A172 (cell line): ENCODE measurements at regions not wholly inside any gene's neighbourhood (a gene's known extent, or its start where the extent isn't known, plus 50 kb on each side); places are given as distances from the start of the nearest gene placed in this dataset.

Experiments
- DNase-seq: peaks from one replicate; pipeline ENCODE4 v3.0.0-alpha.2; 2015; ENCODE audit warnings: low spot score

DNA sequence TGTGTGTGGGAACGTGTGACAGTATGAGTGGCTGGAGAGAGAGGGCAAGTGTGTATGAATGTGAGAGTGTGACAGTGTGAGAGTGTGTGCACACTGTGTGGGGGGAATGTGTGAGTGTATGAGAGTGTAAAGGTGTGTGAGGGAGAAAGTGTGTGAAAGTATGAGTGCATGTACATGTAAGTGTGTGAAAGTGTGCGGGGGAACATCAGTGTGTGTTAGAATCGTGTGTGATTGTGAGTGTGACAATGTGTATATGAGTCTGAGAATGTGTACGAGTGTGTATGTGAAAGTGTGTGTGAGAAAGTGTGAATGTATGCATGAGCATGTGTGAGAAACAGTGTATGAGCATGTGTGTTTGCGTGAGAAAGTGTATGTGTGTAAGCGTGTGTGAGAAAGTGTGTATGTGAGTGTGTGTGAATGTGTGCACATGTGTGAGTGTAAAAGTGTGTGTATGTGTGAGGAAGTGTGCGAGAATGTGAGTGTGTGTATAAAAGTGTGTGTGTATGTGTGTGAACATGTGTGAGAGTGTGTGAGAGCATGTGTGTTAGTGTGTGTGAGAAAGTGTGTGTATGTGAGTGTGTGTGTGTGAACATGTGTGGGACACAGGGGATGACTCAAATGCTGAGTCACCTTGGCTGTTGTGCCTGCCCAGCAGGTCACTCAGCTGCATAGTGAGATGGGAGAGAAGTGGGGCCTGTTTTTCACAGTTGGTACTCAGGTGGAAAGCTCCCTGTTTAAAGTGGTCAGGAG, 220.5 kb upstream of the TBX3 start:
- peak; percentile 34 for DNase-seq

DNA sequence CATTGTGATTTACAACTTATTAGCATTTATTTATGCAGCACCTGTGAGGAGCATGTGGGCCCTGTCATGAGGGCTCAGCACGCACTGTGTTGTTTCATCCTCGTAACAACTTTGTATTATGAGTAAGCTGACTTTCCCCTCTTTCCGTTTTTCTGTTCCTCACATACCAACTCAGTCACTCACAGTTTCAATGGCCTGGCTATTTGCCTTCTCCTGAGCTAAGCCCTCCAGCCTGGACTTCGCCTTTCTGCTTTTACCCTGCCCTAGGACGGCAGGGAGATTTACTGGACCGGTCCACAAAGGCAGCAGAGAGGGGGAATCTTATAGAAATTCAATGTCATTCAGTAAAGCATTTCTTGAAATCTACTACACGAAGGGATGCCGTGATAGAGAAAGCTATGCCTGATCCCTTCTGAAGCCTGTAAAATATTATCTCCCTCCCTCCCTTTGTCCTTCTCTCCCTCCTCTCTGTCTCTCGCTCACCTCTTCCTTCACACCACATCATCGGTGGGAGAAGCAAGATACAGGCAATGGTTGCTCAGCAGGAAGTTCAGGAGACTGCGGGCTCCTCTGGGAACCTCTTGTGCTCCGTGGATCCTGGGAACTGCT, 219.2 kb upstream of the TBX3 start:
- DNase-seq = no peak

DNA sequence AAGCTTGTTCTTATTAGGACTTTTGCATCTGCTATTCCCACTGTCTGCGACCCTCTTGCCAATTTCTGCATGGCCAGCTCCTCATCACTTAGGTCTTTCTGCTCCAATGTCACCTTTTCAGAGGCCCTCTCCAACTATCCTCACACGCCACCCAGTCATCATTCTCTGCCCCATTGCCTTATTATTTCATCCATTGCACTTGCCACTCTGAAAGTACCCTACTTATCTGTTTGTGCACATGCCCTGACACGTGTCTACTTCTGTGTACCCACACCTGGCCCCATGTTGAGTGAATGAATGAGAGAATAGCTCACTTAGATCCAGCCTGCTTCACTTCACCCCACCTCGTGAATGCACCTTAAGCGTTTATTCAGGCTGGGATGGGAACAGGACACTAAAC, 218.7 kb upstream of the TBX3 start:
- no peak for DNase-seq

DNA sequence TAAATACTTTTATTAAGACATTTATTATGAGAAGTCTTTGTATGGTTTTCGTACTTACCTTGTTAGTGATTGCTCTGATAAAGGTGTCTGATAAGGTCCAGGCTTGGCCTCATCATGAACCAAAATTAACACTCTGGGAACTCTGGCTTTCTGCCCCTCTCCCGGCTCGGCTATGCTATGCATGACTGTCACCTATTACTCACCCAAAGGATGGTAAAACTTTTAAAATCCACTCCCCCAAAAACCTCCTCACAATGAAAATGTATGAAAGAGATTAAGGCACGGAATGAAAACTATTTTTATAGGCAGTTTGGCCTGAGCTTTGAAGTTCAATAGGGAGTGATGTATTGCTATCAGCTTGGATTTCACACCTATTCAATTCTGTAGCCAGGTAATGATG, 217.3 kb upstream of the TBX3 start:
- DNase-seq = no peak

DNA sequence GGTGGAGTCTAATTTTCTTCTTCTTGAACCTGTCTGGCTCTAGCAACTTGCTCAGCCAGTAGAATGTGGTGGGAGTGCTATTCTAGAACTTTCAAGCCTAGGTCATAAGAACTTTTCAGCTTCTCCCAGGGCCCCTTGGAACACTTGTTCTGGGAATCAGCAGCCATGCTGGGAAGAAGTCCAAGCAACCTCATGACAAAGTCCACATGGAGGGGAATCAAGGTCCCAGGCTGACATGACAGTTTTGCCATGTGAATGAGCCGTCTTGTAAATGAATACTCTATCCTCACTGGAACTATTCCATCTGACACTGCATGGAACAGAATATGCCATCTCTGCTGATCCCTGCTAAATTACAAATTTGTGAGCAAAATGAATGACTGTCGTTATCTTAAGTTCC, 214.2 kb upstream of the TBX3 start:
- no peak for DNase-seq

DNA sequence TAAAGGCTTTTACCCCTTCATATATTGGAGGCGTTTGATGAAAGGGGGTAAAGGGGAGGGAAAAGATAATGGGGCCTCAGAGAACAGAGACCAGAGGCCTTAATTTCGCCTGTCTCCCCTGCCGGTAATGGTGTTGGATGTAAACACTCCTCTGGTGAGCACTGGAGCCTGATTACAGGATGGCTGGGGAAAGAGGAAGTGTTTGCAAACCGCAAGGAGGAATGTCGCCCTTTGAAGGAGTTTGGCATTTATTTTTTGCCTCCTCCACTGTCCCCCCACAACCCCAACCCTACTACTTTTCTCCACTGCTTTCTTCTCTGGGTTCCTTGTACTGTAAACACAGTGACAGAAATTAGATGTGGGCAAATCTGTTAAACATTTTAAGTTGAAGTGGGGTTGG, 211.9 kb upstream of the TBX3 start:
- no peak for DNase-seq

DNA sequence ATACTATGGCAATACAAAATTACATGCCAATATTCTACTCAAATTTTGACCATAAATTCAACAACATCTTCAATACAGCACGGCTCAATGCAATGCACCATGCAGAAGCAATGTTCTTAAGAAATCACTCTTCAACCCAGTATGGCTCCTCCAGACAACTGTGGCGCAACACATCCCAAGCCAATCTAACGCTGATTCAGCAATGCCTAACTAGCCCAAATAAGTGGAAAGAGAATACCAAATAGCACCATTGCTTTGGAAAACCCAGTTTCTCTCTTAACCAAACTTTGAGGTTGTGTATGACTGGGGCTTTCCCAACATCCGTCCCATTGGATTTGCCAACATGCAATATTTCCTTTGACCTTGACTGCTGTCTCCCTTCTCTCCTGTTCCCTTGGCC, 211.1 kb upstream of the TBX3 start:
- DNase-seq = no peak

DNA sequence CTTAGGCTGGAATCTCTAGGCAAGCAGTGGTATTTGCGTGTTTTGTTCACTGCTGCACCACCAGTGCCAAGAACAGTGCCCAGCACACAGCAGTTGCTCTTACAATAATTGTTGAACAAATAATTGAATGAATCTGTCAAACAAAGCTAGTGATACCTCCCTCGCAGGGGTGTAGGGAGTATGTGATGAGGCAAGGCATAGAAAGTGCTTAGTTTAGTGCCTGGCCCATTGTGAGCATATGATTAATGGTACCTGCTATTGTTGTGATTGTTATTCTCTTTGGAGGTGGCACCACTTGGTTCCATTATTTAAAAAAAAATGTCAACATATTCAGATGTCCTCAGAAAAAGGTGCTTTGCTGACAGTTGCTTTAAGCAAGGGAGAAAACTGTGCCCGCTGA, 210.1 kb upstream of the TBX3 start:
- DNase-seq = no peak

DNA sequence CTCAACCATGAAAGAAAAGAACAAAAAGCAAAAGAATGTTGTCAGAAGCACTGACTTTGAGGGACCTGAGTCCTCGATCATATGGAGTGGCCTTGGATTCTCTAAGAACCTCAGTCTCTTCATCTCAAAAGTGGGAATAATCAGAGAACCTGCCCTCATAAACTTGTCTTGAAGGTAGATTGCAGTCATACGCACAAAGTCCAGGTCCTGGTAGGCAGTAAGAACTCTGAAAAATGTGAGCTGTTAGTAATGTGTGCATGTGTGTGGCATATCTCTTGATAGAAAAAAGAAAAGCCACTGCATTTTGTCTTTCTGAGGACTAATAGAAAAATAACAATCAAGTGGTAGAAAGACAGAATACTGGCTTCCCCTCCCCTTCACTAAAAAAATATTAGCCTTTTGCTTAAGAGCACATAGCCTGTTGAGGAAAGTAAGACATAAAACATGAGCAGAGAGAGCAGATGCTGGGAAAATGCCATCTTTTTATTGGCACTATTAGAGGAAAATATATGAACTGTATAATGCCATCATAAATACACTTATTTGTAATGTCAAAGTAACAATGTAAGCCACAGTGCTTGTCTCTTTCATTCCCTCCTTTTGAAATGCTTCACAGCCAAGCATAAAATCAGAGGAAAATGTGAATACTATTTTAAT, 205.1 kb upstream of the TBX3 start:
- DNase-seq = no peak

DNA sequence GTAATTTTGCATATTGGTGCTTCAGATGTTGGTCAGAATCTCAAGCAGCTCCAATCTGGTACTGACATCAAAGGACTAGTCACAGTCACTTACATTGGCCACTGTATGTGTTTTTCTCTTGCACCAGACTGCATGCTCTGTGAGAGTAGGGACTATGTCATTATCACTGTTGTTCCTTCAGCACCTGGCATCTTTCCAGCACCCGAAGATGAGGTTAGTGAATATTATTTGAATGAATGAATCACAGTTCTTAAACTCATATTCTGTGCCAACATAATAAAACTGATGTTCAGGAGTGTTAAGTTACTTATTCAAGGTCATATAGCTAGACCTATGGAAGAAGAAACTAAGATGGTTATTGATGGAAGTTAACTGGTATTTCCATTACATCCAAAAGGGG, 204.5 kb upstream of the TBX3 start:
- DNase-seq = no peak

DNA sequence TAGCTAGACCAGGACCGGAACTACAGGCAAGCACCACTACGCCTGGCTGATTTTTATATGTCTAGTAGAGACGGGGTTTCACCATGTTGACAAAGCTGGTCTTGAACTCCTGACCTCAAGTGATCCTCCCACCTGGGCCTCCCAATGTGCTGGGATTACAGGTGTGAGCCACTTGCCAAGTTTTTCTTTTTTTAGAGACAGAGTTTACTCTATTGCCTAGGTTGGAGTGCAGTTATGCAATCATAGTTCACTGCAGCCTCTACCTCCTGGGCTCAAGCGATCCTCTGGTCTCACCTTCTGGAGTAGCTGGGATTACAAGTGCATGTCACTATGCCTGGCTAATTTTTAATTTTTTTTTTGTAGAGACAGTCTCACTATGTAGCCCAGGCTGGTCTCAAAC, 201.5 kb upstream of the TBX3 start:
- no peak for DNase-seq

DNA sequence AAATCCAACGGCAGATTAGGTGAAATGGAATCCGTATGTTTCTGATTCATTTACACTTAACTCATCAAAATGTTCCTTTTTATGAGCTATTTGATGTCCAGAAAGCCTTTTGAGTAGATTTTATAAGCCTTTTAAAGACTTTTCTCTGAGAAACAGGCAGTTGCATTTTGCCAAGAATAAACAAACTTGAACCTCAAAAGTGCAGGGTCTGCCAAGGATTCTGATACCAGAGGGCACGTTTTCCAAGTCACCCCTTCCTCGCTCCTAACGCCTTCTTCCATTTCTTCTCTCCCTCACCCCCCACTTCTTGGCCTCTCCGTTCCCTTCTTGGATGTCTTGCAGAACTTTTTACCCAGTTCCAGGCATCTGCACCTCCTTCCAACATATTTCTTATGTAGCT, 200.6 kb upstream of the TBX3 start:
- DNase-seq = no peak

DNA sequence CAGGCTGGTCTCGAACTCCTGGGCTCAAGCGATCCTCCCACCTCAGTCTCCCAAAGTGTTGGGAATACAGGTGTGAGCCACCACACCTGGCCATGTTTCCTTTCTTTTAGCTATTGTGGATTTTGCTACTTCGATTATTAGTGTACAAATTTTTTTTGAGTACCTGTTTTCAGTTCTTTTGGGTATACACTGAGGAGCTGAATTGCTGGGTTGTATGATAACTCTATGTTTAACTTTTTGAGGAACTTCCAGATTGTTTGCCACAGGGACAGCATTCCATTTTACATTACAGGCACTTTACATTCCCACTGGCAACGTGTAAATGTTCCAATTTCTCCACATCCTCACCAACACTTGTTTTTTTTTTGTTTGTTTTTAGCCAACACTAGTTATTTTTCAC, 198.1 kb upstream of the TBX3 start:
- no peak for DNase-seq

DNA sequence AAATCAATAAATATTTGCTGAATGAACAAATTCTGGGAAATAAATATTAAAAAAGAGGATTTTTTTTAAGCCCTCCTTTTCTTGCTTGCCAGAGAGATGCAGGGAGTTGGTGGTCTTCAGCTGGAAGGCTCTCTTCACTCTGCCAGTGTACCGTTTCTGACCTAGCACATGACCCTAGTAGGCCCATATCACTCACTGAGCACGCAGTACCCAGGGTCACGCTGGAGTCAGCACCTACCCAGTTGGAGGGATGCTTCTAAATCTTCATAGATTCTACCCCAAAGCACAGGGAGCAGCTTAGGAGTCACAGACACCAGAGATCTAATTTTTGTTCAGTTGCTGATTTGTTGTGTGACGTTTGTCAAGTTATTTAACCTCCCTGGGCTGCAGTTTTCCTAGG, 195.4 kb upstream of the TBX3 start:
- no peak for DNase-seq

DNA sequence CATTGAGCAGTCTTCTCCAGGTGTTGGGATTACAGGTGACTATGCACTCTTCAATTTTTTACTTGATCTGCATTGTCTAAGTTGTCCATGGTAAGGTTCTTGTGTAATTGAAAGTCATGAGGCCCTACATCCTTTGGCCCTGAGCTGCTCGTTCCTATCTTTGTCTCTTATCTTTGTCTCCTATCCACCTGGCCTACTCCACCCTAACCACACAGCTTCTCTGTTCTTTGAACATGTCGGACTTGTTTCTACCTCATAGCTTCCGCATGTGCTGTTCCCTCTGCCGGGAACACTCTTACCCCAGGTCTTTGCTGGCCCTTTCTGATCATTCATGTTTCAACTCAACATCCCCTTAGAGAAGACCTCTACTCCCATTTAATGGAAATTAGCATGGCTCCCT, 194.8 kb upstream of the TBX3 start:
- no peak for DNase-seq

DNA sequence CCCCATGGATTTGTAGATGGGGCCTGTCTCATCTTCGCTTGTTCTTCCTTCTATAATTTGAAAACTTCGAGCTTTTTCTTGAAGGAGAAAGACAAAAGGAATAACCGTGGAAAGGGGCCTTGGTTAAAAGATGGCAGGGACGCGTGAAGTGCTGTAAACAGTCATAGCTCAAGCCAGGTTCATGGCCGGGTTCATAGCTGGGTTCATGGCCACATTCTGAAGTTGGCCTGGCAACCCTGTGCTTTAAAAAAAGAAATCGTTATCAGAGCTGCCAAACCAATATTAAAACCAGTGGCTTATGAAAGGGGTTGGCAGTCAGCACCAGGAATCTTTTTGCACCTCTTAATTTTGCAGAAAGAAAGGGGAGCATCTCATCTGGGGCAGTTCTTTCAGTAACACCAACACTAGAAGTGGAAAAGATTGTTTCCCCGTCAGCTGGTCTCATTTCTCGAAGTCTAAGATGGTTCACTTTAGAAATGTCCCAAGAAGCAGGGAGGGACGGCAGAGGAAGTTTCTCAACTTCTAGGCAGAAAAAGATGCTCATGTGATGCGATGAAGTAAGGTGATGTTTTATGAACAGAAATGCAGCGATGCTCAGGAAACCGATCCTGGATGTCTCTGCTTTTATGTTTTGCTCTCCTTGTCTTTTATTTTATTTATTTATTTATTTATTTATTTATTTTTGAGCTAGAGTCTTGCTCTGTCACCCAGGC, 193.1 kb upstream of the TBX3 start:
- no peak for DNase-seq

DNA sequence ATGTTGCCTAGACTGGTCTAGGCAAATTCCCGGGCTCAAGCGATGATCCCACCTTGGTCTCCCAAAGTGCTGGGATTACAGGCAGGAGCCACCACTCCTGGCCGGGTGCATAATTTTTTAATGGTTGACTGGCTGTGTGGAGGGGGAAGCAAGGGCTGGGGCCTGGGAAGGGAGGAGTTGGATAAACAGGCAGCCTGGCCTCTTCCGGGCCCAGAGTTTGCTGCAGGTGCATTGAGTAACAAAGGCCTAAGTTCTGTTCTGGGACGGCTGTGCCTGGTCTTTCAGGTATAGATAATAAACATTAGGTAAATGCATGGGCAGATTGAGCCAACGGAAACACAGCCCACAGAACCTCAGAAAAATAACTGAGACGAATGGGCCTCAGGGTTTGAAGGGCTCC, 191.3 kb upstream of the TBX3 start:
- DNase-seq = no peak

DNA sequence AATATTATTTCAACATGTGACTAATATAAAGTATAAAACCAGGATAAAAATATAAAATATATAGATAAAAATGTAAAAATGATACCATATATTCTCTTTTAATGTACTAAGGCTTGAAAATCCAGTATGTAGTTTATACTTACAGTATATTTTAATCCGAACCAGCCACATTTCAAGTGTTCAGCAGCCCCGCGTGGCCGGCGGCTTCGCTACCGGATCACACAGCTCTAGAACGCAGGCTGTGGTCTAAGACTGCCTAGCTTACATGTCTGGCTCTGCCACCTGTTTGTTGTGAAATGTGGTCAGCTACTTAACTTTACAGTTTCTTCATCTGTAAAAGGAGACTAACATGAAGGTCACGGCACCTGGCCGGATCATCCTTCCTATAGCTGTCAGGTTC, 189.7 kb upstream of the TBX3 start:
- no peak for DNase-seq

DNA sequence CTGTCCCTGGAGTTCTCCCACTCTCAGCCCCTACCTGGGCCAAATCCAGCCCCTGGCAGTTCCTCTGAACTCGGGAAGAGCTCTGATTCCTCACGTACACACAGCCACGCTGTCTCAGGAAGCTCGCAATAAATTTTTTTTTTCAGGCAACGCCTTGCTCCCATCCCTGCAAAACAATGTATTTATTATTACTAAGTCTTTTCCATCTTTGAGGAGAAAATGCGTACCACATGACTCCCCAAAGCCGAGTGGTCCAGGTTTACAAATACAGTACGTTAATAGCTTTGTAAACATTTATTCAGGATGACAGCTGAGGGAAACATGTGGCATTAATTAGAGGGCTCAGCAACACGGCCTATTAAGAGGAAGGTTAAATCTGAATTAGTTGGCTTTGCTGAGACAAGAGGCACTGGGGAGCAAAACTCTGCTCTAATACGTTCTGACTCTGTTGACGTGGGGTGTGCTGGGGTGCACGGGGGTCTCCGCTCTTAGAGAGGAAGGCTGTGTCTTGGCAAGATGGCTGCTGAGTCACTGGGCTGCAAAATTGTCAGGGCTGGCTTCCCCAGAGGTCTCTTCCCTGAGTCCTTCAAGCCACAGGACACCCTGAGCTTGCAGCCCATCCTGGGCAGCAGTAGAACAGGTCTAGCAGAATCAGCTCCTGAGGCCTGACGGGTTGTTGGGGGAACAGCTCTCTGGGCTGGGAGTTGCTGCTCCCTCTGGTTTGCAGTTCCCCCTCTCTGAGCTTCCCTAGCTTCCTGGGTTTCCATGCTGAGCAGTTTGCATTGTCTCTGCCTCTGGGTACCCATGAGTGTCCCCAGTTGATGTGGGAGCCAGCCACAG, 185.2 kb upstream of the TBX3 start:
- no peak for DNase-seq

DNA sequence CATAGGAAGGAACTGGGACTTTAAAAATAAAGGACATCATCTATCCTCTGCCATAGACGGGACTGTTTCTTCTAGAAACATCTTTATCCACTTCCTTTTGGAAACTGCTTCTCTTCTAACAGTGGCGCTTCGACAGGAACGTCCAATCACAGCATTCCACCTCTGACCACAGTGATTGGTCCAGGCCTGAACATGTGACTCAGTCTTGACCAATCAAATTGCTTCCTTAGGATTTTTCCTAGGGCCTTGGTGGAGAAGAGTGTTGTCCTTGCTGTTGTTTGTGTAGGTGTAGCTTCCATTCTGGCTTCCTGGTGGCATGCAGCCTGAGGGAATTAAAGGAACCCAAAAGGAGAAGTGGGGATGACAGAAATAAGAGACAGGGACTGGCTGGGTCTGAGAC, 182.4 kb upstream of the TBX3 start:
- DNase-seq = no peak

DNA sequence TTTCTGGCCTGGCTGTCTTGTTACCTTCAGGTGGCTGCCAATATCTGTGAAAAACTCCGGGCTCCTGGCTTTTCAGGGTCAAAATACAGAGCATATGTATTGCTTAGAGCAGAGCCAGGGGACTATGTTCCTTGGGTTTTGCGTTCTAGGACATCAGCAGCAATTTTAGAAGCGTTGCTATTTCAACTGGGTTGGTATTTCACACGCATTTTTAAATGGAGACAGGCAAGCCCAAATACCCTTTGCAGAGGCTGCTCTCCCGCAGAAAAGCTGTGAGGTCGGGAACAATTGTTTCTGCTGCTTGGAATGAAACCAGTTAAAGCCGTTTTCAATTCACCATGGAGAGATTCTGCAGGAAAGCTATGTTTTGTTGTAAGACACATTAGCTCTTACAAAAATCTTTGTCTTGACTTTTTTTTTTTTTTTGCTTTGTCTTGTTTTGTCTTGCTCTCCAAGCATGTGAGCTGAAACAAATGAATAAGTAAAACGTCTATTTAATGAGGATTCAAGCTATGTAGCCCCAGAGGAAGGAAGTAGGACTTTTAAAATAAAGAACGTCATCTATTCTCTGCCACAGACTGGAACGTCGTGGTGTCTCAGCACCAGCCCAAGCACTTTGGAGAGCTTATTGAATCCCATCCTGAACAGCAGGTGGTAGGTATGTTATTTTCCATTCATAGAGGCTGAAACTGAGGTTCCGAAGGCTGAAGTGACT, 181.0 kb upstream of the TBX3 start:
- DNase-seq = no peak
